ENCODE measurements at regions not wholly inside any gene's neighbourhood (a gene's known extent, or its start where the extent isn't known, plus 50 kb on each side); places are given as distances from the start of the nearest gene placed in this dataset.

- no peak overlapping the region for H3K4me3 ChIP-seq (replicated peaks in 1 of 3; ENCODE audit: low read depth in 2 of 3, low read length in 3 of 3)
- Mint-ChIP-seq H3K36me3 (no peaks in the 10 kb centered on the region), H3K4me1 (peaks cover 16% of the 10 kb centered on the region), H3K9me3 (peaks cover 0 to under 1% (median 0%) of the 10 kb centered on the region in 7 donors), H3K27ac (no peak overlapping the region), H3K27me3 (ENCODE audit: low read depth in 3 of 3) (peaks cover 0 to 4% (median 0%) of the 10 kb centered on the region in 3 donors), H3K4me3 (no peak overlapping the region)
- intact Hi-C loops (cut with micrococcal nuclease): no loop called here
- TF ChIP-seq CTCF (IDR thresholded peaks at IDR 0.05): no peak
- H3K4me1 ChIP-seq (ENCODE audit: control insufficient read depth in 1 of 2, insufficient read depth in 2 of 2, low read length in 2 of 2): peaks cover 17 to 20% of the 10 kb centered on the region in 2 donors
- H3K79me2 ChIP-seq (ENCODE audit: insufficient read depth, low read length): no peaks in the 10 kb centered on the region
- DNase-seq: no peak
- H2AFZ ChIP-seq (ENCODE audit: insufficient read depth, low read depth, low read length, poor library complexity, severe bottlenecking): no peak overlapping the region
- no peak overlapping the region for H3K27ac ChIP-seq (ENCODE audit: low read depth in 1 of 2, low read length in 2 of 2)
- no peak overlapping the region for H3K9ac ChIP-seq (ENCODE audit: insufficient read depth, low read length, poor library complexity, severe bottlenecking)
- no peaks in the 10 kb centered on the region for H3K9me3 ChIP-seq (replicated peaks in 1 of 2; ENCODE audit: control insufficient read depth in 1 of 2, insufficient read depth in 1 of 2, low read length in 2 of 2)
- 87% methylated on average over 2 of the region's 4 CpGs for WGBS (ENCODE audit: insufficient coverage)
- H4K20me1 ChIP-seq (ENCODE audit: insufficient read depth, low read length): no peaks in the 10 kb centered on the region
- H3K4me2 ChIP-seq (replicated peaks; ENCODE audit: extremely low read depth, low read length, poor library complexity, severe bottlenecking): no peak overlapping the region
- no peaks in the 10 kb centered on the region for H3K36me3 ChIP-seq (replicated peaks in 1 of 2; ENCODE audit: control insufficient read depth in 1 of 2, insufficient read depth in 2 of 2, low read length in 2 of 2)
- H3K27me3 ChIP-seq (ENCODE audit: control insufficient read depth in 2 of 2, insufficient read depth in 2 of 2, low read length in 2 of 2): no peaks in the 10 kb centered on the region
Observed at GRCh38 chr12:94803939-94804338, 153.6 kb upstream of the TMCC3 start.

- no peak overlapping the region for H2AFZ ChIP-seq (ENCODE audit: insufficient read depth, low read depth, low read length, poor library complexity, severe bottlenecking)
- no peak overlapping the region for H3K4me3 Mint-ChIP-seq
- no peaks in the 10 kb centered on the region for H3K36me3 ChIP-seq (replicated peaks in 1 of 2; ENCODE audit: control insufficient read depth in 1 of 2, insufficient read depth in 2 of 2, low read length in 2 of 2)
- no peaks in the 10 kb centered on the region for H3K79me2 ChIP-seq (ENCODE audit: insufficient read depth, low read length)
- no peaks in the 10 kb centered on the region for H3K9me3 Mint-ChIP-seq
- no CpG with 5 or more reads among the region's 3 CpGs for WGBS (ENCODE audit: insufficient coverage)
- H3K9me3 ChIP-seq (replicated peaks in 1 of 2; ENCODE audit: control insufficient read depth in 1 of 2, insufficient read depth in 1 of 2, low read length in 2 of 2): no peaks in the 10 kb centered on the region
- H3K4me2 ChIP-seq (replicated peaks; ENCODE audit: extremely low read depth, low read length, poor library complexity, severe bottlenecking): no peak overlapping the region
- intact Hi-C loops (cut with micrococcal nuclease): no loop called here
- H3K27ac ChIP-seq (ENCODE audit: low read depth in 1 of 2, low read length in 2 of 2): no peak overlapping the region
- DNase-seq: no peak
- H3K4me1 ChIP-seq (ENCODE audit: control insufficient read depth in 1 of 2, insufficient read depth in 2 of 2, low read length in 2 of 2): peaks cover 17 to 20% of the 10 kb centered on the region in 2 donors
- no peak overlapping the region for H3K9ac ChIP-seq (ENCODE audit: insufficient read depth, low read length, poor library complexity, severe bottlenecking)
- H3K27me3 ChIP-seq (ENCODE audit: control insufficient read depth in 2 of 2, insufficient read depth in 2 of 2, low read length in 2 of 2): no peaks in the 10 kb centered on the region
- peaks cover 16% of the 10 kb centered on the region for H3K4me1 Mint-ChIP-seq
- H3K27ac Mint-ChIP-seq: no peak overlapping the region
- H3K36me3 Mint-ChIP-seq: no peaks in the 10 kb centered on the region
- H3K4me3 ChIP-seq (replicated peaks in 1 of 3; ENCODE audit: low read depth in 2 of 3, low read length in 3 of 3): no peak overlapping the region
- no peak for TF ChIP-seq CTCF (IDR thresholded peaks at IDR 0.05)
- no peaks in the 10 kb centered on the region for H4K20me1 ChIP-seq (ENCODE audit: insufficient read depth, low read length)
- peaks cover 0 to 4% (median 0%) of the 10 kb centered on the region in 3 donors for H3K27me3 Mint-ChIP-seq (ENCODE audit: low read depth in 3 of 3)
Observed at GRCh38 chr12:94802796-94803195, 152.4 kb upstream of the TMCC3 start.

Data from CD14-positive monocyte (primary cell).